ENCODE measurements at regions not wholly inside any gene's neighbourhood (a gene's known extent, or its start where the extent isn't known, plus 50 kb on each side); places are given as distances from the start of the nearest gene placed in this dataset.

GRCh38 chr2:120440521-120441350 is 94.8 kb downstream of the INHBB start:
- no peak for ATAC-seq
- DNase-seq (ENCODE audit: low spot score): no peak
- Histone ChIP-seq H3K4me1 (ENCODE audit: insufficient read depth) (peaks cover 20% of the 10 kb centered on the region), H4K20me1 (replicated peaks; ENCODE audit: insufficient read depth) (no peaks in the 10 kb centered on the region), H3F3A (replicated peaks; ENCODE audit: low read depth) (peaks cover 6% of the 10 kb centered on the region), H3K4me3 (no peak overlapping the region), H3K27ac (ENCODE audit: low read depth) (no peak overlapping the region), H2AFZ (no peak overlapping the region), H3K27me3 (ENCODE audit: insufficient read depth) (peaks cover 52% of the 10 kb centered on the region), H3K4me2 (no peak overlapping the region), H3K36me3 (ENCODE audit: insufficient read depth) (no peaks in the 10 kb centered on the region), H3K79me2 (replicated peaks; ENCODE audit: insufficient read depth) (no peaks in the 10 kb centered on the region), H3K9me2 (ENCODE audit: insufficient read depth) (no peaks in the 10 kb centered on the region)
- H3K27me3 Mint-ChIP-seq (ENCODE audit: insufficient read depth, low read depth, poor library complexity): peaks cover 66% of the 10 kb centered on the region
- H3K27ac Mint-ChIP-seq: no peak overlapping the region
- peaks cover 24% of the 10 kb centered on the region for H3K4me1 Mint-ChIP-seq
- no peak for TF ChIP-seq JUNB (IDR thresholded peaks at IDR 0.05; ENCODE audit: unreplicated experiment)
- no peak for TF ChIP-seq ETS1 (IDR thresholded peaks at IDR 0.05)
- TF ChIP-seq CTCF (conservative IDR thresholded peaks at IDR 0.05; ENCODE audit: low read depth in 2 of 2): no peak
- TF ChIP-seq, protein P1, sequence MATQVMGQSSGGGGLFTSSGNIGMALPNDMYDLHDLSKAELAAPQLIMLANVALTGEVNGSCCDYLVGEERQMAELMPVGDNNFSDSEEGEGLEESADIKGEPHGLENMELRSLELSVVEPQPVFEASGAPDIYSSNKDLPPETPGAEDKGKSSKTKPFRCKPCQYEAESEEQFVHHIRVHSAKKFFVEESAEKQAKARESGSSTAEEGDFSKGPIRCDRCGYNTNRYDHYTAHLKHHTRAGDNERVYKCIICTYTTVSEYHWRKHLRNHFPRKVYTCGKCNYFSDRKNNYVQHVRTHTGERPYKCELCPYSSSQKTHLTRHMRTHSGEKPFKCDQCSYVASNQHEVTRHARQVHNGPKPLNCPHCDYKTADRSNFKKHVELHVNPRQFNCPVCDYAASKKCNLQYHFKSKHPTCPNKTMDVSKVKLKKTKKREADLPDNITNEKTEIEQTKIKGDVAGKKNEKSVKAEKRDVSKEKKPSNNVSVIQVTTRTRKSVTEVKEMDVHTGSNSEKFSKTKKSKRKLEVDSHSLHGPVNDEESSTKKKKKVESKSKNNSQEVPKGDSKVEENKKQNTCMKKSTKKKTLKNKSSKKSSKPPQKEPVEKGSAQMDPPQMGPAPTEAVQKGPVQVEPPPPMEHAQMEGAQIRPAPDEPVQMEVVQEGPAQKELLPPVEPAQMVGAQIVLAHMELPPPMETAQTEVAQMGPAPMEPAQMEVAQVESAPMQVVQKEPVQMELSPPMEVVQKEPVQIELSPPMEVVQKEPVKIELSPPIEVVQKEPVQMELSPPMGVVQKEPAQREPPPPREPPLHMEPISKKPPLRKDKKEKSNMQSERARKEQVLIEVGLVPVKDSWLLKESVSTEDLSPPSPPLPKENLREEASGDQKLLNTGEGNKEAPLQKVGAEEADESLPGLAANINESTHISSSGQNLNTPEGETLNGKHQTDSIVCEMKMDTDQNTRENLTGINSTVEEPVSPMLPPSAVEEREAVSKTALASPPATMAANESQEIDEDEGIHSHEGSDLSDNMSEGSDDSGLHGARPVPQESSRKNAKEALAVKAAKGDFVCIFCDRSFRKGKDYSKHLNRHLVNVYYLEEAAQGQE (IDR thresholded peaks at IDR 0.05; ENCODE audit: unreplicated experiment): no peak
- no peak for TF ChIP-seq ZNF114 (CRISPR knock-in tag; IDR thresholded peaks at IDR 0.05)
- no peak for TF ChIP-seq EZH2 (IDR thresholded peaks at IDR 0.05; ENCODE audit: low read depth, unreplicated experiment)
- TF ChIP-seq EZH2phosphoT487 (IDR thresholded peaks at IDR 0.05; ENCODE audit: unreplicated experiment): no peak
- TF ChIP-seq POLR2AphosphoS5 (IDR thresholded peaks at IDR 0.05; ENCODE audit: low read depth): no peak
- TF ChIP-seq STAT1 (IDR thresholded peaks at IDR 0.05; ENCODE audit: unreplicated experiment): no peak
- TF ChIP-seq NANOG (IDR thresholded peaks at IDR 0.05; ENCODE audit: borderline replicate concordance): no peak
- TF ChIP-seq CREB1 (CRISPR knock-in tag; IDR thresholded peaks at IDR 0.05; ENCODE audit: low read depth): no peak
- no peak for TF ChIP-seq ZNF331 (CRISPR knock-in tag; IDR thresholded peaks at IDR 0.05; ENCODE audit: low read depth)
- TF ChIP-seq ZNF462 (CRISPR knock-in tag; IDR thresholded peaks at IDR 0.05): no peak
- H3K9me3 Mint-ChIP-seq: no peaks in the 10 kb centered on the region
- no peaks in the 10 kb centered on the region for H3K36me3 Mint-ChIP-seq (ENCODE audit: low read depth)
- H3K4me3 Mint-ChIP-seq: no peak overlapping the region
